ENCODE measurements at regions not wholly inside any gene's neighbourhood (a gene's known extent, or its start where the extent isn't known, plus 50 kb on each side); places are given as distances from the start of the nearest gene placed in this dataset.
A peak's percentile ranks its signal among the peaks of the same experiment; 100 is the strongest.

GRCh38 chr5:93008502-93009207 lies 572.4 kb downstream of the NR2F1-AS1 start:
- no peak for DNase-seq

DNA sequence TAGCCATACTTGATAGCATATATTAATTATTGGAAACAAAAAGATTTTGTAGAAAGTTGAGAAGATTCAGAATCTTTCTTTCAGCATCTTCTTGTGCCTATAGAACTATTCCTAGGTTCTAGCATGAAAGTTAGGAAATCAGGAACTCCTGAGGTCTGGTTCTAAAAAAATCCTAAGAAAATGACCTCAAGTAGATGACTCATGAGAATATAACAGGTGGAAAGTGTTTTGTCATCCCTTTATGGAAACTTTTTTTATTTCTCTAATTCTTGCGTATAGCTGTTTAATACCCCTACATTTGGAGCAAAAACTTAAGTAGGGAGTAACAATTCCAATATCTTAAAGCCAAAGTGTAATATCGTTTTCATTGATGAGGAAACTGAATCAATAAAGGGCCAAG lies 574.1 kb downstream of the NR2F1-AS1 start:
- no peak for DNase-seq

- no peak for DNase-seq
Observed at GRCh38 chr5:92998456-92998855, 582.6 kb downstream of the NR2F1-AS1 start.

- DNase-seq: no peak
Observed at GRCh38 chr5:92994392-92994791, 586.6 kb downstream of the NR2F1-AS1 start.

- no peak for DNase-seq
Observed at GRCh38 chr5:92992073-92992472, 588.9 kb downstream of the NR2F1-AS1 start.

DNA sequence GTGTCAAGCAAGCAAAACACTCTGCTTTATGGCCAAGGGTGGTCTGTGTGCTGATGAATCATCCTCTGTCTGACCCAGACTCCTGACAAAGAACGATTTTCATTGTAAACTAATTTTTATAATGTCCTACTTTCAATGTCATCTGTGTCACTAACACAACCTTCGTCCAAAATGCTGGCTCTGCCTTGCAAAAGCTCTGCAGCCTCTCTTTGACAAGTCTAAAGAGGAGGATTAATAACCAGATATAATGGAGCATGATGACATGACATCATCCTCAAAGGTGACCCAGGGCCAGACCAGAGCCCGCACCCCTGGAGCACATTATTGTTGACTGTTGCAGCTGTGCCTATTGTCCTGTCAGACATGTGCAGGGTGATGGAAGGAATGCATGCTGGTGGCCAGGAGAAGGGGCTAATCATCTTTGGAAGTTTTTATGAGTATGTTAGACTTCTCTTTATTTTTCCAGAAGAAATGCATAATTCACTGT lies 589.4 kb downstream of the NR2F1-AS1 start:
- DNase-seq: peak in 1 of 56 donors; percentile 2

GRCh38 chr5:92990771-92991170 lies 590.2 kb downstream of the NR2F1-AS1 start:
- DNase-seq: no peak

GRCh38 chr5:92981001-92981400 lies 600.0 kb downstream of the NR2F1-AS1 start:
- DNase-seq: no peak

- DNase-seq: no peak
Observed at GRCh38 chr5:92980491-92980890, 600.5 kb downstream of the NR2F1-AS1 start.

DNA sequence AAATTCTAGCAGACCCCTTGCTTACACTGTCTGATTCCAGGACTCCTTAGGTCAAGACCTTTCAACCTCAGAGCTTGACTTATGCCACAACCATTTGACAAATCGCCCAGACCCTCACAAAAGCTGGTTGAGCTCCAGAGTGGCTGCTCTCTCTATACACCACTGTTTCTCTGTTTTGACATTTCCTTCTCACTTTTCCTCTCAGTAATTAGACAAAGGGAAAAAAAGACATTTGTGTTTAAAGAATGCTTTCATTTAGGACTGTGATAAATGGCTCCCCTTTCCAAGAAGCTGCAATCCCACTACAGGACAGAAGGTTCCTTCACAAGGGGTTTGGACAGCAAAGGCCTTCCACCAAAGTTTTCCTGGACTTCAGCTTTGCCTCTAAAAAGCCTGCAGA lies 601.3 kb downstream of the NR2F1-AS1 start:
- peak in 10 of 56 donors; percentile 5 to 43 (median 22) for DNase-seq

DNA sequence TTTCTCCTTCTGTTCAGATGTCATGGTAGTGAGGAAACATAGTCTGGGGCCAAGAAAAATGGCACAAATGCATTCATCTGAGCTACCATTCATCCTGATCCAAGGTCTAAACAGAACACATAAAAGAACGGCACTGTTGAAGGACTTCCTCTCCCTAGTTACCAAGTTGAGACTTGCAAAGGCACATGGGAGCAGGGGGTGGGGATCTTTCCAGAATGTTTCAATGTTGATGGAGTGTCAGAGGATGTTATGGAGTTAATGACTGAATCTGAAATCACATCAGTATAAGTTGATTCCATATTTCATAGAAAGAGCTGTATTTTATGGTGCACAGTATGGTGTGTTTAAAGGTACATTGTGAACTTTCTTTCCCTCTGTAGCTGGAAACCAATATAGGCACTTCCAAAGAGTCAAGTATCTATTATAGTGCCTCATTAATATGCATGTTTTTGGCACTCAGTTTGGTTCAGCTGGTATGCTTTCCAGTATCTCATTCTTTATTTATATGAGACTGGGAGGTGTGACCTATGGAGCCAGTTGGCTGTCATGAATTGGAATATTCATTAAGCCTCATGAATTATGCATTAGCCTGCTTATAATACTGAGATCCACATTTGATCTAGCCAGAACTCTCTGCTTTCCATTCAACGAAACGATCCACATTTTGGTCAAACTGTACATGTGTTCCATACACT lies 603.0 kb downstream of the NR2F1-AS1 start:
- DNase-seq: peak in 26 of 56 donors; percentile 6 to 71 (median 23)

DNA sequence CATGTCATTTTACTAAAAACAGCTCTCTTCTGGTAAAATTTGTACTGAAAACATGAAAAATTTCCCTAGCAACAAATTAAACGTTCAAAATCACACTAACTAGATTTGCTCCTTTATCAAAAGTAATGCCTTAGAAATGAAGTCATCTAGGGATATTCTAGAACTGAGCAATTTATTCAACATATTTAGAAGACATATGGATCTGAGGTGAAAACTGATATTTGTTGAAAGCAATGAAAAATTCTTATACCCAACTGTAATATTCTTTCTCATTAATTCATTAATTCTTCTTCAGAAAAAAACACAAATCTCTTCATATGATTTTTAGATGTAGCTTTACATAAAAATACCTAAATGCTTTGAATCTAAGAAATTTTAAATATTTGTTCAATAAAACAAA lies 604.9 kb downstream of the NR2F1-AS1 start:
- DNase-seq: no peak

- DNase-seq: peak in 30 of 56 donors; percentile 3 to 68 (median 39)
Observed at GRCh38 chr5:92969781-92970237, 611.2 kb downstream of the NR2F1-AS1 start.

- DNase-seq: no peak
Observed at GRCh38 chr5:92969191-92969780, 611.7 kb downstream of the NR2F1-AS1 start.

DNA sequence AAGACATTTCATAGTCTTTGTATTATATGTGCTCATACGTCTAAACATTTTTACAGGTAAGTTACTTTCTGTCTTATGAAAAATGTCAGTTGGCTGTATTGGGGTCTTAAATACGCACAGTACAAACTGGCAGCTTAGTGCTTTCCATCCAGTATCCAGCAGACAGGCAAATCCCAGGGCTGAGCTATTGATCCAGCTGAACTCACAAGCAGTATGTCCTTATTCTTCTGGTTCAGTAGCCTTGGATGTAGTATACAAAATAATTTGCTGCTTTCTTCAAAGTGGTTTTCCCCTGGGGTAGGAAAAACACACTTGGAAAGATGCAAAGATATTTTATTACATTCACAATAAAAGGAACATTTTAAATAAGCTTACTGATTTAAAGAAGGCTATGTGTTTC lies 617.2 kb downstream of the NR2F1-AS1 start:
- no peak for DNase-seq

DNA sequence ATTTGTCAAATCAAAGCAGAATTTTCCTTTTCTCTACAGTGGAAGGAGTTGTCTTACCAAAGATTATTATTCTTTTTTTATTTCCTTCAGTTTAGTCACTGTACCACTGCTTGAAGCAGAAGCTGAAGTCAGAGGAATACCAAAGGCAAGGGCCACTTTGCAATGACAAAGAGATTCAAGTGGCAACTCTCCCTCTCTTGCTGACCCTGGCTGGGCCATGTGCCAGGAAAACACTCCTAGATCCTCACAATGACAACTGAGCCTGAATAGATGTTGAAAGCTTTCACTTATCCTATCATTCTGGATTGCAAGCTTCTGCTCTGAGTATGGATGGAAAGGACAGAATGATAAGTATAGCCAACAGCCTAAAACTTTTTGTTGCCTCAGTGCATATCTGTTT lies 618.3 kb downstream of the NR2F1-AS1 start:
- DNase-seq: peak in 9 of 56 donors; percentile 7 to 52 (median 22)

GRCh38 chr5:92956886-92957285 lies 624.1 kb downstream of the NR2F1-AS1 start:
- DNase-seq: no peak

GRCh38 chr5:92952243-92952642 lies 628.8 kb downstream of the NR2F1-AS1 start:
- DNase-seq: no peak

DNA sequence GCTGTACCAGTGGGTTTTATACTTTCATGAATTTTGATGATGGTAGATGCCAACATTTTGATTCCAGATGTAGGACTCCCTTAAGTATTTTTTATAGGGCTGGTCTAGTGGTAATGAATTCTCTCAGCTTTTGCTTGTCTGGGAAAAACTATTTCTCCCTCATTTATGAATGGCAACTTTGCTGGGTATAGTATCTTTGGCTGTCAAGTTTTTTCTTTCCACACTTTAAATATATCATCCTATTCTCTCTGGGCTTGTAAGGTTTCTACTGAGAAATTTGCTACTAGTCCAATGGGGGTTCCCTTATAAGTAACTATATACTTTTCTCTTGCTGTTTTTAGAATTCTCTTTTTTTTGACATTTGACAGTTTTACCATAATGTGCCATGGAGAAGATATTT lies 629.3 kb downstream of the NR2F1-AS1 start:
- no peak for DNase-seq

GRCh38 chr5:92946546-92946945 lies 634.5 kb downstream of the NR2F1-AS1 start:
- no peak for DNase-seq

DNA sequence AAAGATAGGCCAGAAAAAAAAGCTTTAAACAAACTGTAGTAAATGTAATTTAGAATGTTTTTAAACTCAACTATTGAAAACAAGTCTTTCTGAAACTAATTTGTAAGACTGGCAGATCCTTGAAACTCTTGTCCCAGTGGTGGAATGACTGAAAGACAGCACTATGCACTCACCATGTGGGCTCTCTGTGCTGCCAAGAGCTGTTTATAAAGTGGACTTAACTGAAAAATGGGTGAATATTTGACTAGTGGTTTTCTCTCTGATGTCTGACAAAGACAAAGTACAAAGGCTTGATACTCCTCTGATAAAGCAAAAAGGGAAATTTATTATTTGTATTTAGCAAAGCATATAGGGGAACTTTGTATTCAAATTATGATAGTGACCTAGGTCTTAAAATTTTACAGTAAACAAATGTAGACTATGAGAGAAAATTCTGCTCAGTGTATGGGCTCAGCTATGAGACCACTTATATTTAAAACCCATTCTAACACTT lies 635.4 kb downstream of the NR2F1-AS1 start:
- DNase-seq: peak in 4 of 56 donors; percentile 5 to 30 (median 20)

All from nucleus accumbens (tissue), 56 donors.